GM10266 (cell line): ENCODE measurements at regions not wholly inside any gene's neighbourhood (a gene's known extent, or its start where the extent isn't known, plus 50 kb on each side); places are given as distances from the start of the nearest gene placed in this dataset.

ENCODE experiments used
- DNase-seq: peaks from one replicate; pipeline ENCODE4 v3.0.0; 2012; ENCODE audit errors: extremely low spot score
- CTCF ChIP-seq: IDR thresholded peaks from 2 replicates; pipeline ENCODE4 v1.5.1; 2012; ENCODE audit warnings: mild to moderate bottlenecking, low read depth; ENCODE audit not compliant: control insufficient read depth, insufficient read depth; ENCODE audit errors: missing control alignments

- no peak for TF ChIP-seq CTCF
- DNase-seq = no peak
Observed at GRCh38 chr17:13070732-13071131, 52.9 kb upstream of the ELAC2 start.

GRCh38 chr17:13067629-13068303 is 49.9 kb upstream of the ELAC2 start:
- no peak for TF ChIP-seq CTCF

More at GRCh38 chr17:13067629-13068303, 49.9 kb upstream of the ELAC2 start:
- no peak for DNase-seq
